HL-60 (cell line): ENCODE measurements at regions not wholly inside any gene's neighbourhood (a gene's known extent, or its start where the extent isn't known, plus 50 kb on each side); places are given as distances from the start of the nearest gene placed in this dataset.
"Not testable (repeated sequence)": the region's sequence is repeated elsewhere in the genome, so short reads cannot be mapped to it uniquely, and the experiment has no call there.

Source experiments
- DNase-seq, 2 experiments: peaks; one replicate each; pipeline ENCODE4 v3.0.0-alpha.2; 2010 to 2020; ENCODE audit warnings: low read depth in 1 of 2, low spot score in 1 of 2
- H3K27ac ChIP-seq: fragments of 250-450 bp; sonication (Bioruptor Pico); replicated peaks from 2 replicates; pipeline ENCODE4 v1.5.1; 2020; ENCODE audit warnings: mild to moderate bottlenecking, moderate library complexity
- H3K27me3 ChIP-seq: fragments of 250-450 bp; sonication (Bioruptor Pico); 2 replicates; pipeline ENCODE4 v1.5.1; 2021; ENCODE audit warnings: mild to moderate bottlenecking, moderate library complexity; ENCODE audit not compliant: insufficient read depth, poor library complexity, severe bottlenecking
- H3K4me3 ChIP-seq: replicated peaks from 2 replicates; pipeline ENCODE4 v1.5.1; 2011; ENCODE audit warnings: mild to moderate bottlenecking, control low read depth, low read length; ENCODE audit not compliant: insufficient read depth
- CTCF ChIP-seq: IDR thresholded peaks from one replicate; pipeline ENCODE4 v1.5.1; 2011; ENCODE audit warnings: low read length, control low read depth, inconsistent platforms; ENCODE audit not compliant: insufficient read depth
- GABPA ChIP-seq: IDR thresholded peaks from 2 replicates; pipeline ENCODE4 v1.6.1; 2012; ENCODE audit warnings: low read depth
- POLR2AphosphoS5 ChIP-seq: IDR thresholded peaks from 2 replicates; pipeline ENCODE4 v1.6.1; 2012; ENCODE audit warnings: low read depth
- REST ChIP-seq: IDR thresholded peaks from 2 replicates; pipeline ENCODE4 v1.6.1; 2012; ENCODE audit warnings: low read depth; ENCODE audit not compliant: insufficient replicate concordance
- SPI1 ChIP-seq: IDR thresholded peaks from 2 replicates; pipeline ENCODE4 v1.6.1; 2012; ENCODE audit warnings: low read depth, mild to moderate bottlenecking, borderline replicate concordance

- TF ChIP-seq CTCF (no peak), POLR2AphosphoS5 (no peak), REST (no peak), SPI1 (no peak), GABPA (no peak)
- Histone ChIP-seq H3K27ac (no peak overlapping the region), H3K27me3 (no peaks in the 10 kb centered on the region), H3K4me3 (no peak overlapping the region)
- no peak for DNase-seq
Observed at GRCh38 chr10:53534428-53534827, 761.8 kb upstream of the MBL2 start.

GRCh38 chr10:53528974-53529373 is 756.4 kb upstream of the MBL2 start:
- no peak overlapping the region for H3K4me3 ChIP-seq
- TF ChIP-seq SPI1 = no peak
- H3K27me3 ChIP-seq = no peaks in the 10 kb centered on the region
- no peak overlapping the region for H3K27ac ChIP-seq
- DNase-seq = no peak

GRCh38 chr10:53521046-53521445 is 748.5 kb upstream of the MBL2 start:
- no peak overlapping the region for H3K4me3 ChIP-seq
- no peak overlapping the region for H3K27ac ChIP-seq
- no peaks in the 10 kb centered on the region for H3K27me3 ChIP-seq
- DNase-seq = no peak
- TF ChIP-seq POLR2AphosphoS5 = no peak
- TF ChIP-seq CTCF = no peak
- no peak for TF ChIP-seq GABPA
- no peak for TF ChIP-seq REST
- no peak for TF ChIP-seq SPI1

- no peak overlapping the region for H3K4me3 ChIP-seq
- no peaks in the 10 kb centered on the region for H3K27me3 ChIP-seq
- no peak overlapping the region for H3K27ac ChIP-seq
- DNase-seq = no peak
- no peak for TF ChIP-seq REST
- TF ChIP-seq SPI1 = no peak
- TF ChIP-seq POLR2AphosphoS5 = no peak
- TF ChIP-seq CTCF = no peak
- no peak for TF ChIP-seq GABPA
Observed at GRCh38 chr10:53508197-53508596, 735.6 kb upstream of the MBL2 start.

- H3K4me3 ChIP-seq, DNase-seq, H3K27me3 ChIP-seq, H3K27ac ChIP-seq: not testable (repeated sequence)
Observed at GRCh38 chr10:53504492-53504891, 731.9 kb upstream of the MBL2 start.
